SJCRH30 (cell line): ENCODE measurements at regions not wholly inside any gene's neighbourhood (a gene's known extent, or its start where the extent isn't known, plus 50 kb on each side); places are given as distances from the start of the nearest gene placed in this dataset.

Experiments used
- DNase-seq, 2 experiments: peaks; one replicate each; pipeline ENCODE4 v3.0.0-alpha.2; 2015 to 2020
- H3K27ac ChIP-seq: fragments of 250-450 bp; sonication (Bioruptor Pico); 2 replicates; pipeline ENCODE4 v1.5.1; 2020; ENCODE audit warnings: mild to moderate bottlenecking, moderate library complexity
- H3K27me3 ChIP-seq: fragments of 250-450 bp; sonication (Bioruptor Pico); 2 replicates; pipeline ENCODE4 v1.5.1; 2020; ENCODE audit warnings: mild to moderate bottlenecking, moderate library complexity
- H3K36me3 ChIP-seq: fragments of 250-450 bp; sonication (Bioruptor Pico); 2 replicates; pipeline ENCODE4 v1.5.1; 2020; ENCODE audit warnings: mild to moderate bottlenecking, moderate library complexity
- H3K4me1 ChIP-seq: fragments of 250-450 bp; sonication (Bioruptor Pico); 2 replicates; pipeline ENCODE4 v1.5.1; 2020; ENCODE audit warnings: mild to moderate bottlenecking, moderate library complexity
- H3K4me3 ChIP-seq: fragments of 250-450 bp; sonication (Bioruptor Pico); 2 replicates; pipeline ENCODE4 v1.5.1; 2020; ENCODE audit warnings: mild to moderate bottlenecking, moderate library complexity
- H3K9me3 ChIP-seq: fragments of 250-450 bp; sonication (Bioruptor Pico); replicated peaks from 2 replicates; pipeline ENCODE4 v1.5.1; 2020; ENCODE audit warnings: mild to moderate bottlenecking, moderate library complexity

GRCh38 chr9:129394061-129394885 lies 216.2 kb upstream of the IER5L start:
- no peaks in the 10 kb centered on the region for H3K4me1 ChIP-seq

DNA sequence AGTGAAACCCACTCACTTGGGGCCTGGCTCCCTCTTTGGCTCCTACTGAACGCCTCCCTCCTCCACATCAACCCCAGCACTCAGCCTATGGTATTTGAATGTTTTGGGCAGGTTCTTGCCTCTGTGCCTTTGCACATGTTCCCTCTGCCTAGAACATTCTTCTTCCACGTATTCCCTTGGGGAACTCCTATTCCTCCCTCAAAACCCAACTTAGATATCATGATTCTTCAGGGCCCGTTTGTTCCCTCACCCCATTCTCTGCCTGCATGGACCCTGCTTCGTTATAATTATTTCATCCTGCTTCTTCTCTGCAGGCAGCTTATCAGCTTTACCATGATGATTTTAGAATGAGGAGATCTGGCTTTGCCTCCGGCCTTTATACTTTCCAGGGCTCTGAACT lies 215.0 kb upstream of the IER5L start:
- Histone ChIP-seq H3K9me3 (peaks cover 2% of the 10 kb centered on the region; the same call in 1 of the 2 replicates), H3K4me1 (no peaks in the 10 kb centered on the region), H3K27ac (no peak overlapping the region), H3K36me3 (no peaks in the 10 kb centered on the region), H3K4me3 (no peak overlapping the region), H3K27me3 (peaks cover 6% of the 10 kb centered on the region; the same call in 1 of the 2 replicates)
- DNase-seq: no peak

More at GRCh38 chr9:129394061-129394885, 216.2 kb upstream of the IER5L start:
- no peaks in the 10 kb centered on the region for H3K36me3 ChIP-seq
- H3K9me3 ChIP-seq: no peaks in the 10 kb centered on the region; the same call in 1 of the 2 replicates
- H3K27ac ChIP-seq: no peak overlapping the region
- H3K4me3 ChIP-seq: no peak overlapping the region
- no peak for DNase-seq
- peaks cover 16% of the 10 kb centered on the region for H3K27me3 ChIP-seq

DNA sequence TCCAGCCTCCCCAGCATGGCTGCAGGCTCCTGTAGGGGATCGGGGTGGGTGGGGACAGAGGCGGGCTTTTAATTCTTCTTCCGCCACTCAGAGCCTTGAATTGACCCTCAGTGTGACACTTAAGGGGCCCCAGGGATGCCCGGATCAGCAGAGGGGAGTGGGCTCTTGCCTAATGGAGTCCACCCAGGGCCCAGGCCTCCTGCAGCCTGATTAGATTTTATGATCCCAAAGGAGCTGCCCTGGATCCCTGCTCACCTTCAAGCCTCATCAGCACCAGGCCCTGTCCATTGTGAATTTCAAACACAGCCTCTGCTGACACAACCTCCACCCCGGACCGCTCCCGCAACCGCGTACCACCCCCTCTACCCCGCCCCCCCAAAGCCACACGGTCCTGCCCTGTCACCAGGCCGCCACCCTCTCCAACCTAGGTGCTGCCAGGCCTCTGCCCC lies 214.1 kb upstream of the IER5L start:
- no peaks in the 10 kb centered on the region for H3K36me3 ChIP-seq
- DNase-seq: no peak

DNA sequence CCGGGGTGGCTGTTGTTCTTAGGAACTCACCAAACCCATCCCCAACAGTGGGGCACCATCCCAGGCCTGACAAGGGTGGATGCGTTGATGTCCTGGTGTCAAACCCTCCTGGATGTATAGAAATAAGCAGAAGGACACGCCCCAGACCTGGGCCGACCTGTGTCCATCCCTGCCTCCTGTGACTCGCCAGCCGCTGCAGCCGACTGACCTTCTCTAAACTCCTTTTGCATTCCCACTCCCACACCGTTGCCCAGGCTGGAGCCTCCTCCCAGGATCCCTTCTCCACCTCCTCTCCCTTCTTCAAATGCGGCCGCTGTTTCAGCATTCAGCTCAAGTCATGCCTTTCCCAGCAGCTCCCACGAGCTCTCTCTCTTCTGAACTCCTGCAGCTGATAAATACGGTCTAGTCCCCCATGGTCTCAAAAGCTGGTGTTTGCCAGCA lies 213.2 kb upstream of the IER5L start:
- Histone ChIP-seq H3K4me1 (no peaks in the 10 kb centered on the region), H3K27me3 (peaks cover 4% of the 10 kb centered on the region; the same call in 1 of the 2 replicates), H3K4me3 (no peak overlapping the region), H3K36me3 (no peaks in the 10 kb centered on the region), H3K27ac (no peak overlapping the region), H3K9me3 (peaks cover 2% of the 10 kb centered on the region; the same call in 1 of the 2 replicates)
- no peak for DNase-seq

More for the DNA sequence above, 214.1 kb upstream of the IER5L start:
- Histone ChIP-seq H3K9me3 (peaks cover 2% of the 10 kb centered on the region; the same call in 1 of the 2 replicates), H3K4me3 (no peak overlapping the region), H3K4me1 (no peaks in the 10 kb centered on the region), H3K27me3 (peaks cover 4% of the 10 kb centered on the region; the same call in 1 of the 2 replicates), H3K27ac (no peak overlapping the region)

- no peak for DNase-seq
- peaks cover 2% of the 10 kb centered on the region; the same call in 1 of the 2 replicates for H3K9me3 ChIP-seq
- H3K36me3 ChIP-seq: no peaks in the 10 kb centered on the region
- H3K4me3 ChIP-seq: no peak overlapping the region
- no peak overlapping the region for H3K27ac ChIP-seq
- peaks cover 4% of the 10 kb centered on the region; the same call in 1 of the 2 replicates for H3K27me3 ChIP-seq
- no peaks in the 10 kb centered on the region for H3K4me1 ChIP-seq
These were observed 212.5 kb upstream of the IER5L start for GRCh38 chr9:129390541-129390940.

- H3K36me3 ChIP-seq: no peaks in the 10 kb centered on the region
- no peaks in the 10 kb centered on the region for H3K4me1 ChIP-seq
- 0 out of 2 replicates have a peak, but pooled peaks cover 2% of the 10 kb centered on the region for H3K9me3 ChIP-seq
- H3K4me3 ChIP-seq: no peak overlapping the region
- H3K27me3 ChIP-seq: peaks cover 1% of the 10 kb centered on the region; the same call in 1 of the 2 replicates
- H3K27ac ChIP-seq: no peak overlapping the region
- DNase-seq: no peak
These were observed 209.8 kb upstream of the IER5L start for GRCh38 chr9:129387822-129388221.

- no peaks in the 10 kb centered on the region for H3K27me3 ChIP-seq
- H3K9me3 ChIP-seq: 0 out of 2 replicates have a peak, but pooled peaks cover 2% of the 10 kb centered on the region
- no peak overlapping the region for H3K4me3 ChIP-seq
- DNase-seq: no peak
- no peaks in the 10 kb centered on the region for H3K36me3 ChIP-seq
- H3K27ac ChIP-seq: no peak overlapping the region
- no peaks in the 10 kb centered on the region for H3K4me1 ChIP-seq
These were observed 208.7 kb upstream of the IER5L start for GRCh38 chr9:129386812-129387177.

DNA sequence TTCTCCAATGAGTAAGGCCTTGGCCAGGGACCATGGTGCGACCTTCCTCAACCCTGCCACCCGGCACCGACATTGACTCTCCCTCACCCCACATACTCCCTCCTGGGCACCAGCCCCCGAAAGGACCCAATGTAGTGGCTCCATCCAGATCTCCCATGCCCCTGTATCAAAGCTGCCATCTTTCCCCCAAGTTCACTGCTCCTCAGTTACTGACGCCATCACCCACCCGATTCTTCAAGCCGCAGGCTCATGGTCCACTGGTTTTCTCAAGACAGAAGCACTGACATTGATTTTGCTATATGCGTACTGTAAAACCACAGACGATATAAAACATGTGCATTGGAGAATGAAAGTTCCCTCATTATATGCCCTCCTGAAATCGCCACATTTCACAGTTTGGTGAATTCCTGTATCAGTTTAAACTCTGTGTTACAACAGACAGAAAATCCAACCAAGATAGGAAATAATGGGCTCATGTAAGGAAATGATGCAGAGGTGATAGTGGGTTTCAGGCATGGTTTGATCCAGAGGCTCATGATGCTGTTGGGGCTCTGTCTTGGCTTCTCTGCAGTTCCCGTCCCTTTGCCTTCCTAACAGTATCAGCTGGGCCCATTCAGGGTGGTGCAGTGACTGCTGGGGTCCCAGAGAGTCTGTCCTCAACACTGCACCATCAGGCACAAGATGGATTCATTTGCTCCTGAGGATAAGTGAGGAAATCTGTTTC lies 207.3 kb upstream of the IER5L start:
- no peak for DNase-seq
- no peak overlapping the region for H3K4me3 ChIP-seq
- H3K27me3 ChIP-seq: no peaks in the 10 kb centered on the region
- 0 out of 2 replicates have a peak, but pooled peaks cover 2% of the 10 kb centered on the region for H3K9me3 ChIP-seq
- no peaks in the 10 kb centered on the region for H3K4me1 ChIP-seq
- H3K36me3 ChIP-seq: no peaks in the 10 kb centered on the region
- no peak overlapping the region for H3K27ac ChIP-seq

GRCh38 chr9:129384491-129385210 lies 206.6 kb upstream of the IER5L start:
- no peaks in the 10 kb centered on the region for H3K36me3 ChIP-seq

DNA sequence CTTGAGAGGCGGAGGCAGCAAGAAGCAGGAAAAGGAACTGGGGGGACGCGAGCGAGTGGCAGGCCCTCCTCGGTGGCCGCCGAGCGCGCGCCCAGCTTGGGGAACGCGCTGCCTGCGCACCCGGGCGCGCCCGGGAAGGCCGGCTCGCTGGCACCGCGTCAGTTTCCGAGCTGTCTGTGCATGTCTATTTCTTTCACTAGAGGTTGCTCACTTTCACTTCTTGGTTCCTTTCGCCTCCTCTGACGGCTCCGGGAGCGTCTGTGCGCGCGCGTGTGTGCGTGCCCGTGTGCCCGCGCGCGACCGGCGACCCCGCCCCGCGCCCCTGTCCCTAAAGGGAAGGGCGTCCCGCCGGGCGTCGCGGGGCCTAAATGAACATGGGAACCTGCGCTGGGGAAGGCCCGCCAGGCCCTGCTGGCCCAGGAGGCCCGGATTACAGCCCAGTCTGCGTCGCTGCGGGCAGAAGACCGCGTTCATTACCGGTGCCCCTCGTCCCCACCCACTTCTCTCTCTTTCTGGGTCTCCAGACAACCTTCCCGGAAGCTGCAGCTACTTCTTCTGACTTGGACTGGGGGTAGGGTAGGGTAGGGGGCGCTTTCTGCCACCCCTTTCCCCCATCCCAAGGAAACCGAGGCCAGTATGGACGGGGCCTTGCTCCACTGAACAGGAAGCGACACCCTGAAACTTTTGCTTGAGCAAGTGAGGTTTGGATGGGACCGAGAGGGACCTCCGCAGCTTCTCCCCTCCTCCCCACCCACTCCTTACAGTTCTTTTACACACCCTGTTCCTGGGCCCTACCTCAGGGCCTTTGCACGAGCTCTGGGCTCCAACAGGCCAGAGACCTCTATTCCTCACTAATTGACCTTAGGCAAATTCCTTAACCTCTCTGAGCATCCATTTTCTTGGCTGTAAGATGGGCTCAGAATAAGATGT lies 205.8 kb upstream of the IER5L start:
- Histone ChIP-seq H3K4me3 (no peak overlapping the region), H3K9me3 (no peaks in the 10 kb centered on the region), H3K27ac (no peak overlapping the region), H3K4me1 (no peaks in the 10 kb centered on the region), H3K27me3 (peaks cover 2% of the 10 kb centered on the region; the same call in 1 of the 2 replicates), H3K36me3 (no peaks in the 10 kb centered on the region)
- no peak for DNase-seq

More at GRCh38 chr9:129384491-129385210, 206.6 kb upstream of the IER5L start:
- no peak overlapping the region for H3K27ac ChIP-seq
- no peak for DNase-seq
- H3K4me1 ChIP-seq: no peaks in the 10 kb centered on the region
- H3K27me3 ChIP-seq: no peaks in the 10 kb centered on the region; the same call in 1 of the 2 replicates
- no peak overlapping the region for H3K4me3 ChIP-seq
- 0 out of 2 replicates have a peak, but pooled peaks cover 2% of the 10 kb centered on the region for H3K9me3 ChIP-seq

DNA sequence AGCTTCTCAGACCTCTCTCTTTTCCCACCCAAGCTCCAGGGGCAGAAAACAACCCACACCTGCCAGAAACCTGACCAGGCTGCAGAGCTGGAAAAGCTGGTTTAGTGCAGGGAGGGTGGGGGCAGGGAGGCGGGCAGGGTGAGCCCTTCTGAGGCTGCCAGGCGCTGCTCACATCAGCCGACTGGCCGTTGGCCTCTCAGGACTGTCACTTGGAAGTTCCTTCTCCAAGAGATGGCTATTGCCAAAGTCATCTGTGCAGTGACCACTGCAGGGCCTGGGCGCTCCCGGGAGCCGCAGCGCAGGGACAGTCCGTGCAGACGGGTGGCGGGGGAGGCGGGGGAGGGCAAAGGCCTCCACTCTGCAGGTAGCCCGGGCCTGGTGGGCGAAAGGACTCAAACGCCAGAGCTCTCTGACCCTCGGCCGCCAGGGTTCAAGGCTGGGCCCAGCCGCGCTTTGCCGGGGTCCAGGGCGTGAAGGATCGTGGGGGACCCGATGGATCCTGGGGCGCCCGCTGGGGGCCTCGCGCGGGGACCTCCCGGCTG lies 205.0 kb upstream of the IER5L start:
- peaks cover 4% of the 10 kb centered on the region; the same call in 1 of the 2 replicates for H3K27me3 ChIP-seq
- no peak overlapping the region for H3K4me3 ChIP-seq
- H3K27ac ChIP-seq: no peak overlapping the region
- H3K36me3 ChIP-seq: no peaks in the 10 kb centered on the region
- no peak for DNase-seq
- no peaks in the 10 kb centered on the region for H3K9me3 ChIP-seq
- no peaks in the 10 kb centered on the region for H3K4me1 ChIP-seq

GRCh38 chr9:129382281-129383018 lies 204.4 kb upstream of the IER5L start:
- no peaks in the 10 kb centered on the region for H3K4me1 ChIP-seq
- no peak overlapping the region for H3K27ac ChIP-seq
- DNase-seq: no peak
- H3K27me3 ChIP-seq: peaks cover 7% of the 10 kb centered on the region; the same call in 1 of the 2 replicates
- H3K36me3 ChIP-seq: no peaks in the 10 kb centered on the region
- H3K4me3 ChIP-seq: no peak overlapping the region
- no peaks in the 10 kb centered on the region for H3K9me3 ChIP-seq
